ENCODE measurements at regions not wholly inside any gene's neighbourhood (a gene's known extent, or its start where the extent isn't known, plus 50 kb on each side); places are given as distances from the start of the nearest gene placed in this dataset.

DNA sequence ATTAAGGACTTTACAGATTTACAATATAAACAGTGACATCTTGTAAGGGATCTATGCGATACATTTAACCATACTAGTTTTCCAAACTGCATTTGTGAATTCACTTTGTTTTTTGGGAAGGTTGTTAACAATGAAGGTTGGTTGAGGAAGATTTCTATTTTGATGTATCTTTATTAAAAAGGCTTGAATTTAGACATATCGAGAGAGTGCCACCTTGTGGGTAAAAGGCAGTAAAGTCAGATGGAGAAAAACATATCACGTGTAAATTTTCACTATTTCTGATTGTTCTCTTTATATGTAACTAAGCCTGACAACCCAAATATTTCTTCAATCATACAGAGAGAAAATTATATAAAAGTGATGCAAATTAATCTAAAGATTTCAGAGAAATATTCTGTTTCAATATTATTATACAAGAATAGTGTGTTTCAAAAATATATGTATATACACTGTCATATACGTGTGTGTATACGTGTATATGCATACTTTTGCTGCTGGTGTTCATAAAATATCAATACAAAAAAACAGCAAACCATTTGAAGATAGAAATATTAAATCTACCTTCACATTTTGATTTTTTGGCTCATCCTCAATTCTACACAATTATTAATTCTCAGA is 988.6 kb downstream of the SORCS1 start:
- peak; percentile 44 for DNase-seq

DNA sequence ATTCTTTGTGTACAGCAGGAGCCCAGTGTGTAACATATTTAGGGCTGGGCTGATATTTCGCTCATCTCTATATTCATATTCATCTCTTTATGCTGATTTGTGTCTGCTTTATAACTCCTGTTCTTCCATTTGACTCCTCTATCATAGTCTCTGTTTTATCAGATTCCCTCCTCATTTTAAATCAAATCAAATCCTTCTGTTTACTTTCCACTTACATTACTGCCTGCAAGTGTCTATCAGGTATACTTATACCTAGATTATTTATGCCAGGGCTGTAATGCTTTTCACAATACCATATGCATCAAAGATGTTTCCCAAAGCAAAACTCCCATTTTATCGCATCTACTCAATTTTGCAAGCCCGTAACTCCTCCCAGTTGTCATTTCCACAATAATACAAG is 990.7 kb downstream of the SORCS1 start:
- no peak for DNase-seq

DNA sequence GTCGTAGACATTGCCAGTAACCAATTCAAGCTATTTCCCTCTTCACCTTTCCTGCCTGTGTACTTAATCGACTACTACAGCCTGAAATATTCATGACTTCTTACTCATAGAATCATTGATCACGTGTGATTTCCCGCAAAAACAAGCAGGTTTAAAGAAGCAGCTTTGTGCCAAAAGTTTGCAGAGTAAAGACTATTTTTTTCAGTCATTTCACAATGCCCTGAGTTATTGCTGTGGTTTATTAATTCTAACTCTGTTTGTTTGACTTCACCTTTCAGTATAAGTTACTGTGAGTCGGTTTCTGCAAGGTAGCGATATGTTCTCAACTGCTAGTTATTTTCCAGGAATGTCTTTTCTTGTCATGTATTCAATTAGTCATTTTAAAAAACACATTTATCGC is 995.3 kb downstream of the SORCS1 start:
- DNase-seq, result no peak

DNA sequence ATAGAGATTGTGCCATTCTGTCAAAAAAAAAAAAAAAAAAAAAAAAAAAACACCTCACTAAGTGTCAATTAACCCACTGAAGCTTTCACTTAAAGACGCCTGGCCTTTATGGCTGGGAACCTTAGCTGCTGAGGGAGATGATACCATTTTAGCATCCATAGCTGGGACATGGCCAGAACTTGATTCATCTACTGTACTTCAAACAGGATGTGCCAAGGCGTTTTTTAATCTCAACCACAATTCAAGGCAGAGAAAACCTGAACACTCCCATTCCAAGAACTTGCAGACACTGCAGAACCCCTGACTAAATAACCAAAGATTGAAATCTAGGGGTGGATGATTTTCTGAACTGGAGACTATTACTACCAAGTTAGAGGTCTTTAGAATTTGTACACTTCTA is 996.6 kb downstream of the SORCS1 start:
- no peak for DNase-seq

DNA sequence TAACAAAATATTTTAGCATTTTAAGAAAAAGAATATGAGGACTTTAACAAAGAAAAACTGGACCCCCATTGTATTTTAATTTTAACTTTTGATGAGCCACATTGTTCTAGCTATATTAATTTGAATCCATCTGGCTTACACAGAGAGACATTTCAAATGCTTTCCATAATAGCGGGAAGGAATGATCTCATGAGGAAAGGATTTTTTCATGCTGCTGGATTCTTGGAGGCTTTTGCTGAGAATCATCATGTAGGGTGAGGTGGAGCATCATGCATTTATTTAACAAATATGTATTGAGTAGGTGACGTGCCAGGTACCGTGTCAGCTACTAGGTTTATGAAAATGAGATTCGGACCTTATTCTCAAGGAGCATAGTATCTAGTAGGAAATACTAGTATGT is 1006.3 kb downstream of the SORCS1 start:
- DNase-seq, result no peak

DNA sequence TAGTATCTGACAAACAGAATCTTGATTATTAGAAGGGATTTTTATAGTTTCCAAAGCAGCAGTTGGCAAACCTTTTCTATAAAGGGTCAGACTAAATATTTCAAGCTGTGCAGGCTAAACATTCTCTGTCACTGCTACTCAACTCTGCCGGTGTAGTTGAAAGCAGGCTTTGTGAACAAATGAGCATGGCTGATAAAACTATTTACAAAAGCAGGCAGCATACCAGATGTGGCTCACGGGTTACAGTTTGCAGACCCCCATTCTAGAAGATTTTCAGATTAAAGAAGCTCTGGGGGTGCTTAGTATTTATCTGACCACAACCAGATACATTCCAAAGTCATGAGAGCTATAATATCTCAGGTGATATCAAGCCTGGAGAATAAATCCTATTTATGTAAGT is 1017.5 kb downstream of the SORCS1 start:
- peak; percentile 83 for DNase-seq

DNA sequence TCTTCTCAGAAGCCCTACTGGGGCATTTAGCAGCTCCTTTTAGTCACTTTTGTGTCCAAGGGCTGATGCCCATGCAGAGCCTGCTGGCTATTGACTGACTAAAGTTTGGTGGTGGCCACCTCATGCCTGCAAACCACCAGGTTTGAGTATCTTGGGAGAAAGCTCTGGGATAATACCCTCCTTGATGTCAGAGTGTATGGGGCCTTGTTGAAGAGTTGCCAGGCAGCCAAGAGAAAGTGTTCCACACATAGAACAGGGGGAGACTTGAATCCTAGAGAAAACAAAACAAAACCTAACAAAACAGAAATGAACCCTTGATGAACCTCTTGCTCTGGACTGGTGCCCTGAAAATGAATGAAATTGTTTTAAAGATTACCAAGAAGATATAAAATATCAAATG is 1024.6 kb downstream of the SORCS1 start:
- DNase-seq, result no peak

DNA sequence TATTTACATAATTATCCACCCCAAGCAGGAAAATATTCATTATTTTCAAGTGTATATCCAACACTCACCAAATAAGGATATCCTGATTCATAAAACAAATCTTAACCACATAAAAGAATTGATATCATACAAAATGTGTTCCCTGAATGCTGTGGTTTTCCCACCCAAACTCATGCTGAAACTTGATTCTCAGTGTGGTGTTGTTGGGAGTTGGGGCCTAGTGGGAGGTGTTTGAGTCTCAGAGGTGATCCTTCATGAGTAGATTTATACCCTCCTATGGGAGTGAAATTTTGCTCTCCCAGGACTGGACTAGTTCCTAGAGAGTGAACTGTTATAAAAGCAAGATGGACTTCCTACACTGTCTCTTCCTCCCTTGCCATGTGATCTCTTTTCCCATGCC is 1028.3 kb downstream of the SORCS1 start:
- DNase-seq, result peak; percentile 28

DNA sequence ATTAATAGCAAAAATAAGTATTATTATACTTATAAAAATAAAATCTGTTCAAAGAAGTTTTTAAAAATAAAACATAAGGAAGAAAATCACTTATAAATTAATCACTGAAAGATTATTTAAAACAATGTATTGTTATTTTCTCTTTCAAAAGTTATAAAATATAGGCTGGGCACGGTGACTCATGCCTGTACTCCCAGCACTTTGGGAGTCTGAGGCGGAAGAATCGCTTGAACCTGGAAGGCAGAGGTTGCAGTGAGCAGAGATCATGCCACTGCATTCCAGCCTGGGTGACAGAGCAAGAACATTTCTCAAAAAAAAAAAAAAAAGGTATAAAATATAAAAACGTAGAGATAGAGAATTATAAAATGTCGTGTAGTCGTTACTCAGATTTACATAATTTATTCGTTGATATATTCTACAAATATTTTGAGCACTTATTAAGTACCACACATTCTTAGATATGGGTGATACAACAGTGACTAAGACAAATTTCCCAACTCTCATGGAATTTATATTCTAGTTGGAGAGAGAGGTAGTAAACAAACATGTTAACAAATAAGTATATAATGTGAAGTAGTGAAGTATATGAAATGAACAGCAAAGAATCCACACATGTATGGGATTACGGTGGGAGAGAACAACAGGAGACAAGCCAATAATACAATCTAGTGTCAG is 1030.0 kb downstream of the SORCS1 start:
- no peak for DNase-seq

DNA sequence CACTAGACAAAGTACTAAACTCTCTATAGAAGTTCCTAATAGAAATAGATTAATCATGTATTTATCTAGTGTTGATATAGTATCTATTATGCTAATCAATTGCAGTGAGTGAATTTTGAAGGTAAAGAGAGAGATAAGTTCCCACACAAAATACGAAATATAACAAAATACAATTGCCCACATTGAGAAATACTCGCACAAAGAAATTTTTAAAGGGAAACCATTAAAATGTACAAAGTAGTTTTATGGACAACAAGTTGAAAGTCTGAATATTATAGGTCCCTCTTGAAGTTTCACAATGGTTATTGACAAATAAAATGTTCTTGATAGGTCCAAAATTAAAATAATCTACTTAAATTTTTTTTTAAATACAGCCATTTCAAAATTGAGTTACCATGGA is 1031.1 kb downstream of the SORCS1 start:
- no peak for DNase-seq

DNA sequence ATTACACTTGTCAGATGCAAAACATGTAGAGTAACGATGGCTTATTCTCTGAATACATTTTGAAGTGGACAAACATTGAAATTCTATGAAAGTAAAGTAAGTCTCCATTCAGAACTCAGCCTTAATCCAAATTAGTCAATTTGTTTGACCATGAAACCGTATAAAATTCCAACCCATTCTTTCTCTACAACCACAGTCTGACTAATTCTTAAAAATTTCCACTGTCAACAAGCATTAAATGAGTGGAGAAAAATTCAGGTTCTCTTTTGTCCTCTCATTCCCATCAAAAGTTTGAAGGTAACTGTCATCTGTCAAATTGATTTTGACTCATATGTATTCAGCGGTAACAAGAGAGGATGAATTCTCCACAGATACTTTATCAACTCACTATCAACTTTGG is 1031.5 kb downstream of the SORCS1 start:
- DNase-seq, result no peak

DNA sequence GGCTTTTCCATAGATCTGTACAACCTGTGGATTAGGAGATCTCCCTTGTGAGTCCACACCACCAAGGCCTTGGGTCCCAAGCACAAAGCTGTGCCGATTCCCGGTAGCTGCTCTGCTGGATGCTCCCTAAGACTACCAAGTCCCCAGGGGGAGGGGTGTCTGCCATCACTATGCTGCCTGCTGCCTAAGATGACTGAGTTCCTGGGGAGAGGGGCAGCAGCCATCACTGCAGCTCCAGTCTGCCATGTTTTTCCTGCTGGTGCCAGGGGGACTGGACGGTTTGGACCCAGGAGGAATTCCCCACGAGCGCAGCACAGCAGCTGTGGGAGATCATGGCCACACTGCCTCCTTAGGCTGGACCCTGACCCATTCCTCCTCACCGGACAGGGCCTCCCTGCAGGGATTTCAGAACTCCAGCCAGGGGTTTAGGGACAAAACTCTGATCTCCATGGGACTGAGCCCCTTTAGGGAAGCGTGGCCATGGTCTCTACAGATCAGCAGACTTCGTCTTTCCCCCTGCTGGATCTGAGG is 1049.8 kb downstream of the SORCS1 start:
- DNase-seq, result no peak

DNA sequence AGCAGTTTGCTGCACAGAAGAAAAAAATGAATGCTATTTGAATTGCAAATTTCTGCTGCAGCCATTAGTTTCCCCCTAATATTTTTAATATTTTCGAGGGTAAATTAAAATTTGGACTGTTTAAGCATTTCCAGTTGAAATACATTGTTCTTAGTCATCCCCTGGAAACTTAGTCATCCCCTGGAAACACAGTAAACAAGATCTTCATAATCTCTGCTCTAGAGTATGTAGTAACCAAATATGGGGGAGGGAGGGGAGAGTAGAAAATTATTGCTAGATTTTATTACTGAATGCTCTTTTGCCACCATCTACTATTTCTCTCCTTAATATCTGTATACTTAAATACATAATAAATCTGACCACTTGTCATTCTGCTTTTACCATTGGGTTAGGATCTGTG is 1053.3 kb downstream of the SORCS1 start:
- DNase-seq, result peak; percentile 39

DNA sequence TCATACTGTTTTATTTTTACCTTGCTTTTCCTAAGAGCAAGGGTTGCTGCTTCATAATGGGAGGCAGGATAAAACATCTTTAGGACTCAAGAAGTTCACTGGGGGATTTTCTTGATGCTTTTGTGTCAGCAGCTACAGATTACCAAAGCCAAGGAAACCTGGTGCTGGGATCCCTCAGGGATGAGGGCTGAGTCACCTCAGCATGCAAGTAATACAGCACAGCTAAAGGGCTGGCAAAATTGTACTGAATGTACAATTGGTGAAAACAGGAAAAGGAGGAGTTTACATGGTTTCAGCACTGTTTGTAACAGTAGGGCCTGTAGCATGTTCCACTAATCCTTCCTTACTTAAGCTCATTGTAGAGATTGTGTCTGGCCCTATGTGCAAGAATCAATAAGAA is 1056.8 kb downstream of the SORCS1 start:
- peak; percentile 25 for DNase-seq

DNA sequence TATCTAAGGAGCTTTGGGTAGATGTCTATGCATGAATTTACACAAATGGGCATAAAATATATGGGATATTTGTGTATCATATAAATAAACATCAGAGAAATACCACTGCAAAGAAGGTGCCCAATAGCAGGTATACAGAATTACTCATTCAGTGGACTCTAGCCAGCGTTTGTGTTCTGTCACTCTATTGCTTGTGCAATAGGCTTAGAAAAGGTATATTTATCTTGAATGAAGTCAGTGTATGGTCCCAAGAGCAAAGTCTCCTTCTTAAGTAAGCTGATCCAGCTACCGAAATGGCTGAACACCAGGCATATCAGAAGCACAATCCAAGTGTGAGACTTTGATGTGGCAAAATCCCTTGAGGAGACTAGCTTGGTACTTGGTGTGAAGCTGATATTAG is 1058.4 kb downstream of the SORCS1 start:
- no peak for DNase-seq

DNA sequence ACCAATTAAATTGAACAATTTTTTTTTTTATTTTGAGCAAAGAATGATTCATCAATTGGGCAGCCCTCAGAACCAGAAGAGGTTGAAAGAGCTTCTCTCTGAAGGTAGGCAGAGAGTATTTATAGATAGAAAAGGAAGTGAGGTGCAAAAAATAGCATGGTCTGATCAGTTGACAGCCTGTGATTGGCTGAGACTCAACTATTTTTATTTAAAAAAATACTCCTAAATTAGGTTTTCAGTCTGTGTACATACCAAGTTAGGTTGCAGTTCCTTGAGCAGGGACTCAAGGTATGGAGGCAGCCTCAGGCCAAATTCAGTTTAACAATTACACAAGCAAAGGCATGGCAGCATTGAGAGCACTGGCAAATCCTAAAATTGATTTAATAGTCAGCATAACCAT is 1074.7 kb downstream of the SORCS1 start:
- peak; percentile 36 for DNase-seq

DNA sequence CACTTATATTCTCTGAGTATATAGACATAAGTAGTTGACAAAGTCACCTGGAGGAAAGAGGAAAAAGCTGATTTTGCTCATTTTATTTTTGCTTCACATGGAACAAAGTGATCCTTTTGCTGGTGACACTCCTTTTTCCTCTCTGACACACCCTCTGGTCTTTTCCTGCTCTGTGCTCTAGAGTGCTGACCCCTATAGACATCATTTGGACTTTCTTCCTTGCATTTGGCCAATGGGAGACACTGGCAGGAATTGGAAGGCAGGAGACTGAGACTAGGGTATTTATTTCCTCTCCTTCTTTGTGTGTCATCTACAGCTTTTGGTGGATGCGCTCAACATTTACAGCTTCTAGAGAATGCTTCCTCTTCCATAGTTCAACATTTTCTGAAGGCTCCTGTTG is 1078.1 kb downstream of the SORCS1 start:
- peak; percentile 27 for DNase-seq

DNA sequence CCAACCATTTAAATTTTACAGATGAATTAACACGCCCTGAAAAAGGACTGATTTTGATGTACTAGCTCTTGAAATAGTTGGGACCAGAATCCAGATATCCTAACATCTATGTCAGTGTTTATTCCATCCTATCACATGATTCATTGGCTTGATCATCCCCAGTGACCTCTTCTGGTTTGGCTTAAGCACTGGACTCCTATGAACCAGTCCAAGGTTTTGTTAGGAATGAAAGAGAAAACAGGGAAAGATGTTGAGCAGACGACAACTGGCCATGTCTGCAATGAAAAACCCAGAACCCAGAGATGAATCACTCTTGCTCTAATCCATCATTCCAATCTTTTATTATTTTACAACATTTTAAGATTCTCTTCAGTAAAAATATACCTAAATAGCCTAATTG is 1080.9 kb downstream of the SORCS1 start:
- no peak for DNase-seq

DNA sequence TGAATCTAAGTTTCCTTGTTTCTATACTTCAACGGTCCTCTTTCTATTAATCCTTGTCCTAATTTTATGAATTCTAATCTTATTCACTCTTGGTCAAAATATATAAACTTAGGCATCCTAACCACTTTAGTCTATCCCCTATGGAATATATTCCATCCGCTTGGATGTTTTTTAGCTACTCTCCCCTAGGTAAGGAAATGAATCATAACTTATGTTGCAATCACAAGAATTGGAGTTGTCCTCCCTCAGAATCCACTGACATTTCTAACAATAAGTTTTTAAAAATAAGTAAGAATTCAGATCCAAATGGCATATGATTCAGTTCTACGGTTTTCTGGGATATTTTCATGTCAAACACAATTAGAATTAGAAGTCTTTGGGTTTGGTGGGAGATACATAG is 1081.6 kb downstream of the SORCS1 start:
- no peak for DNase-seq

DNA sequence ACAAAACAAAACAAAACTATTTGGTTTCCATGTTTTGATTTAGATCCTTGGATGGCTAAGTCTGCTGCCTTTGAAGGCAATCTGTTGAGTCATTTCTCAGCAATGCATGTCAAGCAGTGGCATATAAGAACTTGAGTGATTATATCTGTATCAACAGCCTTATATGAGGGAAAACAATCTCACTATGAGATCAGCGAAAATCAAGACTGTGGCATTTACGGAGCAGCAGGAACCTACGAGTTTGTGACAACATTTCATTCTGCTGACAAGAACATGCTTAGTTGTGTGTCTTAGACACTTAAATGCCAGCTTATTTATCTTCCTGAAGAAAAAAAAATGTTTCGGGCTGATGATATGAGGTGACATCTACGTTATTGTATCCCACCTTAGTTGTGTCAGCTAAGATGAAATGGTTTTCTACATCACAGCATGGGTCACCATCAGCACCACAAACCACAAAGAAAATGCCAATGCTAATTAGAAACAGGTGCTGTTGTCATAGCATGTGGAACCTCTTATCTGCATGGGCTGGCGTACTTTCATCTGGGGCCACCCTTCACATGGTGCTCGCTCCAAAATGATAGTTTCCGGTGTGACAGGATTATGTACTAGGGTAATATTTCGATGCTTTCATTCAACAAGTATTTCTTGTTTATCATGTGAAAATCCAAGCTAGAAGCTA is 1085.5 kb downstream of the SORCS1 start:
- DNase-seq, result no peak

DNA sequence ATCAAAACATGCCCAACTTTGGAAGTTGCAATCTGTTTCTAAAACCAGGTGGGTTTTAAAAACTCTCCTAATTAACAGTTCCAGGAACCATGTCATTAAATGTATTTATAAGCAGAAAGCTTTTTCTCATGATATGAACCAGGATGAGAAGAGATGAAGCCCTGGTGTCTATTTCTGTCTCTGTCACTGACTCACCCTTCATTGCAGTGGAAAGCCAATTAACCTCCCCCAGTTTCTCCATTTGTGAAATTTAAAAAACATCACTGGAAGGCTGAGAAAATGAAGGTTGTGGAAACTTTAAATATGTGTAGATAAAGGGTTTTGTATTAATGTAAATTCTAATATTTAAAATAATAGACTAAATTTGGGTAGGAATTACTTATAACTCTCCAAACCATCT is 1088.0 kb downstream of the SORCS1 start:
- no peak for DNase-seq

DNA sequence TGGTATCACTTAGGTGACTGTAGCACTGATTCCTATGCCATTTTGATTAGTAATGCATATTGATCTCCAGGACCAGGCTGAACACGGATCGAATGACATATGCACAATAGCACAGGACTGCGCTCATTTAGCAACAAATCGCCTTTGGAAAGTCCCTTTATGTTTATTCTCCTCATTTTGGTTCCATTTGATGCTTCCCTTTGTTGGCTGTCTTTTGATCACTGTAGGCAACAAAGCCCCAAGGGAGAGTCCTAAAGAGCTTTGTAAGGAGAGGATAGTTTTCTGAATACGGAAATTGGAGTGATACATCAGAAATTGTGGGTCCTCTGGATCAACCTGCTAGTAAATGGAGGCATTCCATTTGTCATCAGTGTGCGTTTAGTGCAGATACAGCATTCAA is 1111.4 kb downstream of the SORCS1 start:
- peak; percentile 14 for DNase-seq

DNA sequence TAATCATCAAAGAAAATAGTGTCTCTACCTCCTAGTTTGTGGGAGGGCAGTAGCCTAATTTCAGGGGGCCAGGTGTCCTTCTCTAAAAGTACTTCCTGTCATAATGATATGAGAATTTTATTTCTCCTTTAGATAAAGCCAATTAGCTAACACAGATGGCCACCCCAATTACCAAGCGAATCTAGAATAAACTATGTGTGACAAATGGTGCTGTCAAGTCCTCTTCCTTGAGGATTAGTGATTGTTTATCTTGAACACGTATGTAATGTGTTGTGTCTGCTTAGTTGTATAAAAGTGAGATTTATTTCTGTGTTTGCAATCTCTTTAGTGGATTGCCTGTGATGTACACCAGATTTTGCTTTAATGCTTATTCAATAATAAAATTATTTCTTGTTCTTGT is 1120.0 kb downstream of the SORCS1 start:
- DNase-seq, result peak; percentile 82

DNA sequence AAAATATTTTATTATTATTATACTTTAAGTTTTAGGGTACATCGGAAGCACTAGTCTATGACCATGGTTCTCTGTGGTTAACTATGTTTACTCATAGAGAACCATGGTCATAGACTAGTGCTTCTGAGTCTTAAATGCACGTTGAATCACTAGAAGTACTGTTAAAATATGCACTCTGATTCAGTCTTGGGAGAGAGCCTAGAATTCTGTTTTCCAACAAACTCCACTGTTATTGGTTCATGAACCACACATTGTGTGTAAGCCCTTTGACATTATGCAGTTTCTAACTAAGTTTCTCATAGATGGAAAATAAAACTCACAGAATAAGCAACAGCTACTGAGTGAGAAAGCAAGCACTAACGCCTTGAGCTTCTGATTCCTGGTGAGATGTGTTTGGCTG is 1120.6 kb downstream of the SORCS1 start:
- DNase-seq, result peak; percentile 8
